D721Med (cell line): ENCODE measurements at regions not wholly inside any gene's neighbourhood (a gene's known extent, or its start where the extent isn't known, plus 50 kb on each side); places are given as distances from the start of the nearest gene placed in this dataset.

Experiments used
- DNase-seq: peaks from one replicate; pipeline ENCODE4 v3.0.0; 2011; ENCODE audit warnings: low spot score; ENCODE audit not compliant: insufficient read length
- FAIRE-seq: peaks from 2 replicates; lab custom pipeline; 2011; peaks lifted over from hg19 to GRCh38; lab: Jason Lieb, UNC
- TF ChIP-seq, protein P1 (sequence below): IDR thresholded peaks from 2 replicates; pipeline ENCODE4 v1.5.1; 2012; ENCODE audit warnings: mild to moderate bottlenecking, control low read depth; ENCODE audit not compliant: insufficient read depth; ENCODE audit errors: missing control alignments

DNA sequence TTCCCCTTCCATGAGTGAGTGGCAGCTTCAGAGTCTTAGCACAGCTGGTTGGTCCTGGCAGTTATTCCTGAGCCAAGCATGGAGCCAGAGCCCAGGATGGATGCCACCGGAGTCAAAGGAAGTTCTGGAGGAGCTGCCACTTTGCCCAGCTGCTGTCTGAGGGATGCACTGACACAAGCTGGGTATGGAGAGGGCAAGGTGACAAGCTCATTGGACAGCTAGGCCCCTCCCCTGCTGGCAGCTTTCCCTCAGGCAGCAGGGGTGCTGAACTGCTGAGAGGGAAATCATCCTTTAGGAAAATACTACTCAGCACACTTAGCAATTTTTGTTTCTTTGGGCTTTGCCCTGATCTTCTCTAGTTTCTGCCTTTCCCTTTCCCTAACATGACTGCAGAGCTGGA lies 99.3 kb upstream of the SESN3 start:
- TF ChIP-seq, protein P1, sequence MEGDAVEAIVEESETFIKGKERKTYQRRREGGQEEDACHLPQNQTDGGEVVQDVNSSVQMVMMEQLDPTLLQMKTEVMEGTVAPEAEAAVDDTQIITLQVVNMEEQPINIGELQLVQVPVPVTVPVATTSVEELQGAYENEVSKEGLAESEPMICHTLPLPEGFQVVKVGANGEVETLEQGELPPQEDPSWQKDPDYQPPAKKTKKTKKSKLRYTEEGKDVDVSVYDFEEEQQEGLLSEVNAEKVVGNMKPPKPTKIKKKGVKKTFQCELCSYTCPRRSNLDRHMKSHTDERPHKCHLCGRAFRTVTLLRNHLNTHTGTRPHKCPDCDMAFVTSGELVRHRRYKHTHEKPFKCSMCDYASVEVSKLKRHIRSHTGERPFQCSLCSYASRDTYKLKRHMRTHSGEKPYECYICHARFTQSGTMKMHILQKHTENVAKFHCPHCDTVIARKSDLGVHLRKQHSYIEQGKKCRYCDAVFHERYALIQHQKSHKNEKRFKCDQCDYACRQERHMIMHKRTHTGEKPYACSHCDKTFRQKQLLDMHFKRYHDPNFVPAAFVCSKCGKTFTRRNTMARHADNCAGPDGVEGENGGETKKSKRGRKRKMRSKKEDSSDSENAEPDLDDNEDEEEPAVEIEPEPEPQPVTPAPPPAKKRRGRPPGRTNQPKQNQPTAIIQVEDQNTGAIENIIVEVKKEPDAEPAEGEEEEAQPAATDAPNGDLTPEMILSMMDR, result no peak
- DNase-seq (no peak), FAIRE-seq (no peak)

DNA sequence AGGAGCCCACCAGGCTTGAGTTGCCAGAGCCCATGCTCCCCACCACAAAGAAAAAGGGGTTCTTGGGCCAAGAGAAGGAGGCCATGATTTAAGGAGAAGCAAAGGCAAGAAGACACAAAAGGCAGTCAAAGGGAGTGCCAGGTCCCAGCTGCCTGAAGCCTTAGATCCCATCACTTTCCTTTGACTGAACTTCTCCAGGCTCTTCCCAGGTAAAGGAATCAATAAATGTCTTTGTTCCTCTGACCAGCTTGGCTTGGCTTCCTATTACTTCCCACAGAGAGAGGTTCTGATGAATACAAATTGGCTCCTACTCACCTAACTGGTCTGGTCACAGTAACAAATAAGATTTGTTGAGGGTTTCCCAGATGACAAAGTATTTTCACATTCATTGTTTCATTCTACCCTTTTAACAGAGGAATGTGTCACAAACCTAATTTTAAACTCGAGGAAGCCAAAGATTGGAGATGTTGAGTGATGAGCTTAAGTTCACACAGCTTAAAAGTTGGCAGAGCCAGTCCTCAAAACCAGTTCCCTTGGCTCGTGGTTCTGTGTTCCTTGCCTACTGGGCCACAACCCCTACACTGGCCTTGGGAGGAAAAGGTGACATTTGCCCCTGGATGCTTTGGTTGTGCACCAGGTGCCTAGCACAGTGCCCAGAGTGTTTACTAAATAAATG lies 96.4 kb upstream of the SESN3 start:
- FAIRE-seq, result peak; percentile 11
- TF ChIP-seq, protein P1, result no peak
- no peak for DNase-seq

DNA sequence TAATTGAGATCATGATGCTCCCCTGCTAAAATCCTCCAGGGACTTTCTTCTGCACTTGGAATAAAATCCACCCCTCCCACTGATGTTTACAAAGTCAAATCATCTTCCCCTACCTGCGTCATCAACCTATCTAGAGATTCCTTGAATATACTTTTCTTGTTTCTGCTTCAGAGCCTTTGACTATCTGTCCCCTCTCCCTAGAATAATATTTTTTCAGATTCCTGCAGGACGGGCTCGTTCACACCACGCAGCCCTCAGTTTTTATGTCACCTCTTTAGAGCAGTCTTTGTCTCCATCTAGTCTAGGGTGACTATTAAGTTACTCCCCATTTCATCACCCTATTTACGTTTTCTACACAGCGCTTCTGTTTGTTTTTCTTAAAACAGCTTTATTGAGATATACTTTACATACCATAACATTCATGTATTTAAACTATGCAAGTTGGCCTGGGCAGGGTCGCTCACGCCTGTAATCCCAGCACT lies 94.8 kb upstream of the SESN3 start:
- DNase-seq (no peak), FAIRE-seq (peak; percentile 21)
- TF ChIP-seq, protein P1, result no peak

DNA sequence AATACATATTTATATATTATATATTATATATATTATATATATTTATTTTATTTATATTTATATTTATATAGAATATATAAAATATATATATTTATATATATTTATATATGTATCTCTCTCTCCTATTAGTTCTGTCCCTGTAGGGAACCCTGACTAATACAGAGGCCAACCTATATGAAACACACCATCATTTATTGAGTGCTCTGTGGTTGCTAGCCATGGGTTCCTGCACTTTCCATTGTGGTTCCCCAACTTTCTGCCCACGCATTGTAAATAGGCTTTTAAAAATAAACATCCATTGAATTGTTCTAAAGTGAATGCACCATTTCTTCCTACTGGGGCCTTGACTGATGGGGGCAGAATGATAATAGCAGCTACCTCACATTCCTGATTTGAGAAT lies 93.8 kb upstream of the SESN3 start:
- DNase-seq, result no peak
- no peak for FAIRE-seq
- TF ChIP-seq, protein P1, result no peak

DNA sequence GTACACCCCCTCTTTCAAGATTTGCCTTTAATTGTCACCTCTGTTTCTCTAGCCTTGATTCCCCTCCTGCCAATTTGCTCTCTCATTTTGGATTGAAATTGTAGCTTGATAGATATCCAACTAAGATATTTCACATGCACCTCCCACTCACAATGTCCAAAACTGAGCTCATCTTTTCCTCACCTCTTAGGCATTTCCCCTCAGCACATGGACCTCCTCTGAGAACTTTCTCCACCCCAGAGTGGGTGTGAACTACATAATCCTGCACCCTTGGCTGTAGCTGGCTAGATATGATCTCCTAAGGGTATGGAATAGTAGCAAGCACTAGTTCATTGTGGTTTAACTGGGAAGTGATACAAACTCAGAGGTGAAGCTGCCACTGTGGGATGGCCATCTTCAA lies 91.5 kb upstream of the SESN3 start:
- FAIRE-seq (no peak), DNase-seq (no peak)
- TF ChIP-seq, protein P1, result no peak

DNA sequence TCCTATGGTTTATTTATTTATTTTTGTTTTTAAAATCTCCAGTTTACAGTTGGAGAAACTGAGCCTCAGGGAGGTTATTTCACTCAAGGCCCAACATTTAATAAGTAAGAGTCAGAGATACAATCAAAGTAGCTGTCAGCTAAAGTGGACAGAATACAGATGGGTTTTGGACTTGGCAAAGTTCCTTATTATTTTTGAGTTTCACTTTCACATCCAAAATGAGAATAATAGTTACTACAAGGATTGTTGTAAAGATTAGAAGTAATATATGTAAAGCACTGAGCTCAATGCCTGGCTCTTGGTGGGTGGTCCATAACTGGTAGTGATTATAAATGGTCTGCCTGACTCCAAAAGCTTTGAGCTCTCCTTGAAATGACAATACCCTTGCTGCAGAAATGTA lies 87.5 kb upstream of the SESN3 start:
- TF ChIP-seq, protein P1, result no peak
- DNase-seq (no peak), FAIRE-seq (no peak)

DNA sequence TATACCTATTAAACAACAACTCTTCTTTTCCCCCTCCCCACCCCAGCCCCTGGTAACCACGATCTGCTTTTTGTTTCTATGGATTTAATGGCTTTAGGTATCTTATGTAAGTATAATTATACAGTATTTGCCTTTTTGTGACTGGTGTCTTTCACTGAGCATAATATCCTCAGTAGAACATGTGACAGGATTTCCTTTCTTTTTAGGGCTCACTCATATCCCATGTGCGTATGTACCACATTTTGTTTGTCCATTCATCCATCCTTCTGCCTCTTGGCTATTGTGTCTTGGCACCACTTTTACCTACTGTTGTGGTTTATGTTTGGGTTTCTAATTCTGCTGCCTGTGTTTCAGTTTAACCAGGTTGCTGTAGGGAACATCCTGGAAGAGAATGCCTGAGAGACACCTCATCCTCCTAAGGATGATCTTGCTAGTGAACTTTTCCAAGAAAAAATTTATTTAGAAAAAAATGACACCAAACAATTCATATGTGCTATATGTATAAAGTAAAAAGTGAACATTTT lies 77.6 kb upstream of the SESN3 start:
- DNase-seq (no peak), FAIRE-seq (no peak)
- TF ChIP-seq, protein P1, result no peak
